HepG2 (cell line): ENCODE measurements at regions not wholly inside any gene's neighbourhood (a gene's known extent, or its start where the extent isn't known, plus 50 kb on each side); places are given as distances from the start of the nearest gene placed in this dataset.

ENCODE experiments used
- ATAC-seq: fragments of 200-7000 bp; cut with Tn5 transposase; 3 replicates; pipeline ENCODE4 v1.9.1; 2020; ENCODE audit warnings: mild to moderate bottlenecking, moderate library complexity
- BruUV-seq: library from RNA; stranded (reverse); fragments of 400-500 nt; replicated peaks from 2 replicates; lab custom pipeline; 2021; lab: Mats Ljungman, UMichigan
- CTCF ChIA-PET: fragments of 300-600 bp; formaldehyde crosslinking; extraction: SDS; loops from one replicate; lab custom pipeline; 2021; ENCODE audit warnings: low total read pairs, inconsistent platforms, low intra/inter-chr PET ratio; lab: Yijun Ruan, JAX
- POLR2A ChIA-PET: fragments of 350-600 bp; sonication (Branson Sonifier 250); formaldehyde crosslinking; loops from one replicate; lab custom pipeline; 2020; ENCODE audit warnings: antibody characterized with exemption, inconsistent platforms; lab: Yijun Ruan, JAX
- DNase-seq: peaks from one replicate; pipeline ENCODE4 v3.0.0-alpha.2; 2015; ENCODE audit warnings: low spot score
- FAIRE-seq: peaks from 3 replicates; lab custom pipeline; 2011; peaks lifted over from hg19 to GRCh38; lab: Jason Lieb, UNC
- H2AFZ ChIP-seq: one replicate; pipeline ENCODE4 v1.6.1; 2011; ENCODE audit warnings: low read length, inconsistent platforms
- H3K27ac ChIP-seq: fragments of 300-600 bp; 3 replicates; pipeline ENCODE4 v1.8.0; 2011; ENCODE audit warnings: mixed run types, mild to moderate bottlenecking, mixed read lengths, low read length, inconsistent platforms; ENCODE audit not compliant: insufficient read depth; ENCODE audit errors: extremely low read length
- H3K27me3 ChIP-seq, 2 experiments: fragments of 200-600 bp in 1 of 2; 2 replicates in 1 of 2; 3 replicates in 1 of 2; pipeline versions ENCODE4 v1.6.0 to v1.8.0; 2011; ENCODE audit warnings: low read length in 2 of 2, mild to moderate bottlenecking in 2 of 2, moderate library complexity in 2 of 2, inconsistent platforms in 1 of 2; ENCODE audit not compliant: insufficient read depth in 2 of 2, control insufficient read depth in 1 of 2
- H3K36me3 ChIP-seq, 2 experiments: fragments of 200-600 bp in 1 of 2; replicated peaks in 1 of 2; 2 replicates in 1 of 2; 3 replicates in 1 of 2; pipeline versions ENCODE4 v1.5.1 to v1.8.0; 2011; ENCODE audit warnings: low read length in 2 of 2, inconsistent platforms in 1 of 2; ENCODE audit not compliant: insufficient read depth in 2 of 2, control insufficient read depth in 1 of 2
- H3K4me1 ChIP-seq: 2 replicates; pipeline ENCODE4 v1.5.1; 2012; ENCODE audit warnings: low read length, inconsistent platforms; ENCODE audit not compliant: insufficient read depth
- H3K4me2 ChIP-seq: 2 replicates; pipeline ENCODE4 v1.6.0; 2011; ENCODE audit warnings: low read depth, low read length, inconsistent platforms
- H3K4me3 ChIP-seq, 3 experiments: fragments of 200-600 bp in 1 of 3; sonication (generic), shearing (Covaris generic) in 1 of 3; replicated peaks in 1 of 3; 2 replicates each; pipeline ENCODE4 v1.5.1; 2011 to 2016; ENCODE audit warnings: low read length in 3 of 3, inconsistent platforms in 2 of 3, low read depth in 2 of 3, mild to moderate bottlenecking in 2 of 3, control low read depth in 1 of 3, mixed read lengths in 1 of 3; ENCODE audit not compliant: insufficient read depth in 1 of 3
- H3K79me2 ChIP-seq: one replicate; pipeline ENCODE4 v1.6.1; 2011; ENCODE audit warnings: low read length, inconsistent platforms; ENCODE audit not compliant: insufficient read depth
- H3K9ac ChIP-seq: 2 replicates; pipeline ENCODE4 v1.6.0; 2011; ENCODE audit warnings: mild to moderate bottlenecking, low read depth, low read length, inconsistent platforms; ENCODE audit not compliant: insufficient read depth
- H3K9me3 ChIP-seq: 2 replicates; pipeline ENCODE4 v1.5.1; 2012; ENCODE audit warnings: mild to moderate bottlenecking, low read length
- H4K20me1 ChIP-seq: 2 replicates; pipeline ENCODE4 v1.6.0; 2011; ENCODE audit warnings: inconsistent platforms, mild to moderate bottlenecking, low read length, moderate library complexity; ENCODE audit not compliant: insufficient read depth
- GABPA ChIP-seq, 2 experiments: IDR thresholded peaks; 2 replicates each; pipeline ENCODE4 v1.6.1; 2011 to 2016; ENCODE audit warnings: low read depth in 2 of 2, low read length in 1 of 2, missing biosample characterization in 1 of 2, missing genetic modification characterization in 1 of 2
- KDM5B ChIP-seq: sonication (generic); formaldehyde crosslinking; IDR thresholded peaks from 2 replicates; pipeline ENCODE4 v1.4.0; 2020; ENCODE audit warnings: missing genetic modification reagents, mild to moderate bottlenecking, borderline replicate concordance
- KIAA2018 ChIP-seq: sonication (generic); formaldehyde crosslinking; IDR thresholded peaks from 2 replicates; pipeline ENCODE4 v1.5.0; 2020; ENCODE audit warnings: mild to moderate bottlenecking, missing genetic modification reagents, borderline replicate concordance
- RNF219 ChIP-seq: sonication (generic); formaldehyde crosslinking; IDR thresholded peaks from 2 replicates; pipeline ENCODE4 v1.5.0; 2020; ENCODE audit warnings: mild to moderate bottlenecking, missing genetic modification reagents
- SIN3A ChIP-seq: IDR thresholded peaks from 2 replicates; pipeline ENCODE4 v1.6.1; 2011; ENCODE audit warnings: low read depth, mild to moderate bottlenecking, control low read depth, low read length, borderline replicate concordance
- SRF ChIP-seq: IDR thresholded peaks from 2 replicates; pipeline ENCODE4 v1.6.1; 2011; ENCODE audit warnings: mild to moderate bottlenecking, low read depth, low read length, moderate library complexity
- TAF15 ChIP-seq: fragments of 200-400 bp; formaldehyde crosslinking; IDR thresholded peaks from one replicate; pipeline ENCODE4 v1.6.1; 2018; ENCODE audit warnings: mild to moderate bottlenecking, low read depth, low read length; ENCODE audit not compliant: poor library complexity, severe bottlenecking
- TFAP4 ChIP-seq: sonication (generic); IDR thresholded peaks from 2 replicates; pipeline ENCODE4 v1.6.1; 2016; ENCODE audit warnings: low read depth, borderline replicate concordance
- TRAFD1 ChIP-seq: sonication (generic); formaldehyde crosslinking; IDR thresholded peaks from 2 replicates; pipeline ENCODE4 v1.5.1; 2020; ENCODE audit warnings: missing genetic modification reagents, mild to moderate bottlenecking, borderline replicate concordance
- ZC3H4 ChIP-seq: sonication (generic); formaldehyde crosslinking; IDR thresholded peaks from 2 replicates; pipeline ENCODE4 v1.4.0; 2020; ENCODE audit warnings: missing genetic modification reagents, borderline replicate concordance
- ZNF143 ChIP-seq: sonication (generic); formaldehyde crosslinking; IDR thresholded peaks from 2 replicates; pipeline ENCODE4 v1.4.0; 2020; ENCODE audit warnings: missing genetic modification reagents
- ZNF282 ChIP-seq: fragments of 450-650 bp; IDR thresholded peaks from 2 replicates; pipeline ENCODE4 v1.6.1; 2018; ENCODE audit not compliant: partially characterized antibody
- WGBS: methylation state at CpG from one replicate; pipeline ENCODE4 v1.1.6; 2017; ENCODE audit warnings: low lambda C conversion rate; 5-methylcytosine and 5-hydroxymethylcytosine counted together
- in situ Hi-C: cut with HindIII; loops from 2 replicates; pipeline ENCODE4 v1.10.0; 2017; ENCODE audit warnings: low pct_unique_long_range_greater_than_20kb; ENCODE audit not compliant: extremely low pct_ligation_motif_present
- intact Hi-C: fragments of 100-400 bp; cut with micrococcal nuclease; formaldehyde crosslinking; loops from one replicate; pipeline ENCODE4 v1.10.0; 2022; ENCODE audit not compliant: unreplicated experiment

GRCh38 chr7:112987171-112987570 is 99.5 kb downstream of the GPR85 start:
- CTCF ChIA-PET: no interaction called here
- no peak for FAIRE-seq
- TF ChIP-seq SRF (no peak), TRAFD1 (no peak), TFAP4 (no peak), KDM5B (CRISPR knock-in tag) (no peak), ZNF143 (CRISPR knock-in tag) (no peak), RNF219 (CRISPR knock-in tag) (no peak), GABPA (IDR thresholded peaks at IDR 0.05; ENCODE audit: low read depth, low read length) (no peak), GABPA (CRISPR knock-in tag; IDR thresholded peaks at IDR 0.05; ENCODE audit: low read depth) (no peak), TAF15 (no peak), SIN3A (no peak), ZNF282 (no peak), KIAA2018 (no peak), ZC3H4 (CRISPR knock-in tag) (no peak)

More at GRCh38 chr7:112987171-112987570, 99.5 kb downstream of the GPR85 start:
- Histone ChIP-seq H3K9ac (no peak overlapping the region), H3K4me2 (no peak overlapping the region), H3K4me1 (no peaks in the 10 kb centered on the region), H3K27ac (no peak overlapping the region), H3K79me2 (no peaks in the 10 kb centered on the region), H3K36me3 (no peaks in the 10 kb centered on the region), H4K20me1 (no peaks in the 10 kb centered on the region), H2AFZ (no peak overlapping the region), H3K27me3 (no peaks in the 10 kb centered on the region), H3K9me3 (no peaks in the 10 kb centered on the region), H3K4me3 (no peak overlapping the region)
- 8% methylated on average over 1 of the region's 1 CpG for WGBS
- intact Hi-C loops: no loop called here
- no peak for DNase-seq
- POLR2A ChIA-PET: no interaction called here
- in situ Hi-C loops: no loop called here
- ATAC-seq: no peak
- BruUV-seq: no TSS peak
